Panc1 (cell line): ENCODE measurements at regions not wholly inside any gene's neighbourhood (a gene's known extent, or its start where the extent isn't known, plus 50 kb on each side); places are given as distances from the start of the nearest gene placed in this dataset.

Experiments used
- ATAC-seq: fragments of 200-7000 bp; cut with Tn5 transposase; 2 replicates; pipeline ENCODE4 v1.9.1; 2020; ENCODE audit warnings: mild to moderate bottlenecking, moderate library complexity
- BruUV-seq: library from RNA; stranded (reverse); fragments of 400-500 nt; replicated peaks from 2 replicates; lab custom pipeline; 2021; lab: Mats Ljungman, UMichigan
- CTCF ChIA-PET: fragments of 300-600 bp; sonication (Branson Sonifier 250); formaldehyde crosslinking; loops from one replicate; lab custom pipeline; 2022; ENCODE audit warnings: antibody characterized with exemption; lab: Charles Lee
- POLR2A ChIA-PET: fragments of 300-600 bp; sonication (Branson Sonifier 250); formaldehyde crosslinking; loops from one replicate; lab custom pipeline; 2022; ENCODE audit warnings: antibody characterized with exemption; lab: Charles Lee
- DNase-seq: peaks from one replicate; pipeline ENCODE4 v3.0.0-alpha.2; 2010; ENCODE audit warnings: low read depth, low spot score
- H3K27ac ChIP-seq: 2 replicates; pipeline ENCODE4 v1.5.1; 2011; ENCODE audit warnings: mild to moderate bottlenecking, low read length, inconsistent platforms
- H3K27me3 ChIP-seq: fragments of 200-500 bp; sonication (Bioruptor generic); 2 replicates; pipeline ENCODE4 v1.6.0; 2014; ENCODE audit warnings: low read length, inconsistent platforms; ENCODE audit not compliant: control insufficient read depth, insufficient read depth
- H3K36me3 ChIP-seq: fragments of 200-500 bp; sonication (Bioruptor generic); 2 replicates; pipeline ENCODE4 v1.5.1; 2014; ENCODE audit warnings: inconsistent platforms, mild to moderate bottlenecking, low read length, moderate library complexity; ENCODE audit not compliant: control insufficient read depth, insufficient read depth
- H3K4me1 ChIP-seq: 2 replicates; pipeline ENCODE4 v1.5.1; 2011; ENCODE audit warnings: inconsistent platforms, mild to moderate bottlenecking, low read length, moderate library complexity; ENCODE audit not compliant: control insufficient read depth, insufficient read depth
- H3K4me3 ChIP-seq, 2 experiments: 2 replicates each; pipeline ENCODE4 v1.5.1; 2011 to 2012; ENCODE audit warnings: low read depth in 2 of 2, low read length in 2 of 2, mild to moderate bottlenecking in 2 of 2, inconsistent platforms in 1 of 2, moderate library complexity in 1 of 2
- H3K9me3 ChIP-seq: fragments of 200-500 bp; sonication (Bioruptor generic); 2 replicates; pipeline ENCODE4 v1.5.1; 2014; ENCODE audit warnings: low read depth, mild to moderate bottlenecking, inconsistent platforms, low read length, moderate library complexity; ENCODE audit not compliant: control insufficient read depth, insufficient read depth
- CTCF ChIP-seq: fragments of 450-650 bp; IDR thresholded peaks from 2 replicates; pipeline ENCODE4 v1.5.1; 2017; ENCODE audit warnings: mild to moderate bottlenecking
- POLR2AphosphoS5 ChIP-seq: IDR thresholded peaks from 2 replicates; pipeline ENCODE4 v1.6.1; 2012; ENCODE audit warnings: mild to moderate bottlenecking, low read depth, low read length, moderate library complexity
- REST ChIP-seq, 2 experiments: IDR thresholded peaks; 2 replicates each; pipeline ENCODE4 v1.6.1; 2011 to 2012; ENCODE audit warnings: low read depth in 2 of 2, control low read depth in 1 of 2, low read length in 1 of 2, mild to moderate bottlenecking in 1 of 2, moderate library complexity in 1 of 2; ENCODE audit not compliant: insufficient read depth in 1 of 2
- SIN3A ChIP-seq: IDR thresholded peaks from 2 replicates; pipeline ENCODE4 v1.6.1; 2012; ENCODE audit warnings: low read depth, mild to moderate bottlenecking, low read length, moderate library complexity, borderline replicate concordance; ENCODE audit not compliant: insufficient read depth
- TCF7L2 ChIP-seq: IDR thresholded peaks from 2 replicates; pipeline ENCODE4 v1.6.1; 2011; ENCODE audit warnings: mild to moderate bottlenecking, low read depth, low read length, inconsistent platforms
- in situ Hi-C: cut with HindIII; loops from 2 replicates; pipeline ENCODE4 v1.10.0; 2016; ENCODE audit warnings: low sequenced_read_pairs, low pct_unique_long_range_greater_than_20kb
- intact Hi-C: fragments of 100-400 bp; cut with micrococcal nuclease; formaldehyde crosslinking; loops from one replicate; pipeline ENCODE4 v1.10.0; 2022; ENCODE audit not compliant: unreplicated experiment

- Histone ChIP-seq H3K27ac (no peak overlapping the region), H3K36me3 (no peaks in the 10 kb centered on the region), H3K9me3 (no peaks in the 10 kb centered on the region), H3K27me3 (no peaks in the 10 kb centered on the region), H3K4me1 (no peaks in the 10 kb centered on the region), H3K4me3 (no peak overlapping the region)
- in situ Hi-C loops, result no loop called here
- no peak for TF ChIP-seq REST (IDR thresholded peaks at IDR 0.05; ENCODE audit: insufficient read depth in 1 of 2, low read depth in 2 of 2, low read length in 1 of 2)
- TF ChIP-seq TCF7L2, result no peak
- no peak for TF ChIP-seq POLR2AphosphoS5
- no peak for TF ChIP-seq SIN3A
- TF ChIP-seq CTCF, result no peak
- ChIA-PET POLR2A (no interaction called here), CTCF (no interaction called here)
- intact Hi-C loops, result no loop called here
- no peak for ATAC-seq
- no TSS peak for BruUV-seq
- no peak for DNase-seq
Measured at GRCh38 chr5:166716856-166717492, 1574.5 kb upstream of the WWC1 start.

GRCh38 chr5:166719991-166720390 lies 1571.5 kb upstream of the WWC1 start:
- no TSS peak for BruUV-seq
- POLR2A ChIA-PET, result no interaction called here
- ATAC-seq, result no peak

More at GRCh38 chr5:166719991-166720390, 1571.5 kb upstream of the WWC1 start:
- DNase-seq, result no peak
- H3K9me3 ChIP-seq, result no peaks in the 10 kb centered on the region; the same call in 1 of the 2 replicates
- H3K4me1 ChIP-seq, result no peaks in the 10 kb centered on the region
- CTCF ChIA-PET, result no interaction called here
- no peak overlapping the region for H3K27ac ChIP-seq
- no peaks in the 10 kb centered on the region for H3K36me3 ChIP-seq
- intact Hi-C loops (no loop called here), in situ Hi-C loops (no loop called here)
- H3K4me3 ChIP-seq, result no peak overlapping the region
- no peaks in the 10 kb centered on the region for H3K27me3 ChIP-seq
- no peak for TF ChIP-seq POLR2AphosphoS5
- no peak for TF ChIP-seq TCF7L2
- TF ChIP-seq CTCF, result no peak
- no peak for TF ChIP-seq SIN3A
- no peak for TF ChIP-seq REST (IDR thresholded peaks at IDR 0.05; ENCODE audit: insufficient read depth in 1 of 2, low read depth in 2 of 2, low read length in 1 of 2)
